ENCODE measurements at regions not wholly inside any gene's neighbourhood (a gene's known extent, or its start where the extent isn't known, plus 50 kb on each side); places are given as distances from the start of the nearest gene placed in this dataset.

- no peak for TF ChIP-seq CTCF (conservative IDR thresholded peaks at IDR 0.05; ENCODE audit: low read length)
- TF ChIP-seq EZH2phosphoT487 (IDR thresholded peaks at IDR 0.05; ENCODE audit: borderline replicate concordance, low read depth, low read length) = no peak
These were observed 65.2 kb upstream of the SIAH1 start for GRCh38 chr16:48450367-48450766.

All from OCI-LY7 (cell line).